Psoas muscle (tissue), 7 donors: ENCODE measurements at regions not wholly inside any gene's neighbourhood (a gene's known extent, or its start where the extent isn't known, plus 50 kb on each side); places are given as distances from the start of the nearest gene placed in this dataset.
"Not testable (repeated sequence)": the region's sequence is repeated elsewhere in the genome, so short reads cannot be mapped to it uniquely, and the experiment has no call there.

Source experiments
- ATAC-seq, 4 donors: fragments of 200-7000 bp; cut with Tn5 transposase; one replicate each; pipeline ENCODE4 v1.9.1; 2020; ENCODE audit warnings: moderate library complexity in 3 of 4, mild to moderate bottlenecking in 2 of 4
- DNase-seq, 2 donors: peaks; one replicate each; pipeline ENCODE4 v3.0.0-alpha.2; 2020
- H3K27ac ChIP-seq: fragments of 200-600 bp; one replicate; pipeline ENCODE4 v1.8.0; 2022
- H3K27me3 ChIP-seq, 3 donors: fragments of 200-600 bp in 1 of 3; one replicate each; pipeline versions ENCODE4 v1.6.1 to v1.8.0; 2013 to 2022; ENCODE audit warnings: low read length in 2 of 3, mild to moderate bottlenecking in 2 of 3, moderate library complexity in 1 of 3; ENCODE audit not compliant: insufficient read depth in 3 of 3
- H3K36me3 ChIP-seq, 2 donors: fragments of 200-600 bp in 1 of 2; one replicate each; pipeline versions ENCODE4 v1.6.1 to v1.8.0; 2013 to 2022; ENCODE audit warnings: low read depth in 1 of 2, mild to moderate bottlenecking in 1 of 2, moderate library complexity in 1 of 2; ENCODE audit not compliant: insufficient read depth in 1 of 2
- H3K4me1 ChIP-seq: fragments of 200-600 bp; one replicate; pipeline ENCODE4 v1.8.0; 2022
- H3K4me3 ChIP-seq: fragments of 200-600 bp; one replicate; pipeline ENCODE4 v1.8.0; 2022; ENCODE audit warnings: mild to moderate bottlenecking
- H3K9me3 ChIP-seq: fragments of 200-600 bp; one replicate; pipeline ENCODE4 v1.8.0; 2022
- CTCF ChIP-seq: fragments of 200-600 bp; IDR thresholded peaks from one replicate; pipeline ENCODE4 v1.8.0; 2022; ENCODE audit warnings: antibody characterized with exemption
- WGBS, 3 donors: extraction: QIAGEN DNeasy Blood & Tissue Kit; methylation state at CpG; one replicate each; pipeline versions ENCODE4 v1.1.6 to v1.1.7; 2013; 5-methylcytosine and 5-hydroxymethylcytosine counted together
- intact Hi-C, 2 donors: fragments of 100-400 bp; cut with DNase I; formaldehyde crosslinking; loops; one replicate each; pipeline versions ENCODE4 v1.11.0 to v1.14.2; 2022
- donor health status: healthy with polysubstance abuse.
- donor health status: DM: no; HTN: no; CAD: no; lungs with moderate emphysema.
- donor health status: Bipolar disorder and iron deficiency.
- donor health status: healthy.
- donor health status: DM: yes; HTN: yes; CAD: no.
- donor health status: DM: no; HTN: no; CAD: no.
- donor health status: DM: yes; HTN: yes; CAD: no.

- H3K27me3 ChIP-seq, result peaks cover 0 to 4% (median 3%) of the 10 kb centered on the region in 3 donors
- ATAC-seq (no peak), DNase-seq (no peak)
- no peaks in the 10 kb centered on the region for H3K36me3 ChIP-seq
- 59 to 63% (median 60%) methylated on average over 6 of the region's 6 CpGs for WGBS, 3 donors
- intact Hi-C loops, result no loop called here
- H3K4me1 ChIP-seq, result no peaks in the 10 kb centered on the region
- no peak overlapping the region for H3K4me3 ChIP-seq
- H3K9me3 ChIP-seq, result no peaks in the 10 kb centered on the region
- no peak overlapping the region for H3K27ac ChIP-seq
- no peak for TF ChIP-seq CTCF
These were observed 100.0 kb upstream of the TMEM132E start for GRCh38 chr17:34479371-34479770.

- Histone ChIP-seq H3K9me3 (no peaks in the 10 kb centered on the region), H3K27ac (no peak overlapping the region), H3K36me3 (no peaks in the 10 kb centered on the region), H3K4me1 (no peaks in the 10 kb centered on the region), H3K27me3 (peaks cover 0 to 3% (median under 1%) of the 10 kb centered on the region in 3 donors), H3K4me3 (no peak overlapping the region)
- intact Hi-C loops, result no loop called here
- WGBS, 3 donors, result 78 to 81% (median 80%) methylated on average over 3 of the region's 3 CpGs
- no peak for ATAC-seq
- DNase-seq, result no peak
- TF ChIP-seq CTCF, result no peak
These were observed 101.1 kb upstream of the TMEM132E start for GRCh38 chr17:34478244-34478643.

GRCh38 chr17:34475296-34475695, 104.1 kb upstream of the TMEM132E start:
- ATAC-seq, result no peak
- TF ChIP-seq CTCF, result no peak
- H3K4me3 ChIP-seq, result no peak overlapping the region
- no peaks in the 10 kb centered on the region for H3K9me3 ChIP-seq
- H3K27ac ChIP-seq, result no peak overlapping the region
- intact Hi-C loops, result no loop called here
- no peaks in the 10 kb centered on the region for H3K36me3 ChIP-seq
- WGBS, 3 donors, result 50 to 55% (median 53%) methylated on average over 4 of the region's 4 CpGs
- peaks cover 0 to 4% (median 3%) of the 10 kb centered on the region in 3 donors for H3K27me3 ChIP-seq
- no peak for DNase-seq
- H3K4me1 ChIP-seq, result no peaks in the 10 kb centered on the region

- no peak for TF ChIP-seq CTCF
- no peak overlapping the region for H3K27ac ChIP-seq
- no peaks in the 10 kb centered on the region for H3K4me1 ChIP-seq
- 49 to 57% (median 50%) methylated on average over 2 of the region's 2 CpGs for WGBS, 3 donors
- no peaks in the 10 kb centered on the region for H3K9me3 ChIP-seq
- intact Hi-C loops, result no loop called here
- no peaks in the 10 kb centered on the region for H3K36me3 ChIP-seq
- DNase-seq (no peak), ATAC-seq (no peak)
- peaks cover 0 to 4% (median 0%) of the 10 kb centered on the region in 3 donors for H3K27me3 ChIP-seq
- no peak overlapping the region for H3K4me3 ChIP-seq
These were observed 104.7 kb upstream of the TMEM132E start for GRCh38 chr17:34474706-34475105.

GRCh38 chr17:34472363-34472762, 107.0 kb upstream of the TMEM132E start:
- DNase-seq, result no peak
- ATAC-seq, result no peak
- Histone ChIP-seq H3K36me3 (no peaks in the 10 kb centered on the region), H3K4me1 (no peaks in the 10 kb centered on the region), H3K27me3 (peaks cover 0 to 4% (median 0%) of the 10 kb centered on the region in 3 donors), H3K27ac (no peak overlapping the region), H3K9me3 (no peaks in the 10 kb centered on the region), H3K4me3 (no peak overlapping the region)
- TF ChIP-seq CTCF, result no peak
- WGBS, 3 donors, result 57 to 68% (median 65%) methylated on average over 1 of the region's 1 CpG
- intact Hi-C loops, result no loop called here

- H3K4me1 ChIP-seq, intact Hi-C loops, H3K27ac ChIP-seq, ATAC-seq, H3K4me3 ChIP-seq, H3K36me3 ChIP-seq, H3K9me3 ChIP-seq, H3K27me3 ChIP-seq, DNase-seq: not testable (repeated sequence)
- 50 to 57% (median 50%) methylated on average over 4 of the region's 4 CpGs for WGBS, 3 donors
These were observed 108.1 kb upstream of the TMEM132E start for GRCh38 chr17:34471278-34471677.
